Mammary epithelial cell (primary cell): ENCODE measurements at regions not wholly inside any gene's neighbourhood (a gene's known extent, or its start where the extent isn't known, plus 50 kb on each side); places are given as distances from the start of the nearest gene placed in this dataset.

ENCODE experiments used
- EZH2 ChIP-seq: IDR thresholded peaks from 2 replicates; pipeline ENCODE4 v1.6.1; 2012; ENCODE audit warnings: low read length, inconsistent platforms, borderline replicate concordance
- TF ChIP-seq, protein P1 (sequence below), 2 donors: IDR thresholded peaks in 1 of 2; conservative IDR thresholded peaks in 1 of 2; 2 replicates each; pipeline ENCODE4 v1.5.1; 2011 to 2012; ENCODE audit warnings: inconsistent platforms in 2 of 2, low read length in 2 of 2, mild to moderate bottlenecking in 2 of 2, control low read depth in 1 of 2, low read depth in 1 of 2; ENCODE audit not compliant: insufficient read depth in 1 of 2; ENCODE audit errors: extremely low read depth in 1 of 2

DNA sequence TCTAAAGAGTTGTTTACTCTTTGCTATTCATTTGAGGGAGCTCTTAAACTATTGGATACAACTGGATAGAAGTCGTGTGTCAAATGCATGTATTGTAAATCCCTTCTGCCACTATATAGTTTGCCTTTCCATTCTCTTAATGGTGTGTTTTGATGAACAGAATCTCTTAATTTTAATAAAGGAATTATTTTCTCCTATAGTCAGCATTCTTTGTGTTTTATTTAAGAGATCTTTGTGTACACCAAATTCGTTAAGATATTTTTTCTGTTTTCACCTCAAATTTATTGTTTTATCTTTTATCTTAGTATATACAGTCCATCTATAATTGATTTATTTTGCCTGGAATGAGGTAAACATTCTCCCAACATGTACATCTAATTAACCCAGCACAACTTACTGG, 551.5 kb upstream of the AGTR1 start:
- TF ChIP-seq, protein P1, sequence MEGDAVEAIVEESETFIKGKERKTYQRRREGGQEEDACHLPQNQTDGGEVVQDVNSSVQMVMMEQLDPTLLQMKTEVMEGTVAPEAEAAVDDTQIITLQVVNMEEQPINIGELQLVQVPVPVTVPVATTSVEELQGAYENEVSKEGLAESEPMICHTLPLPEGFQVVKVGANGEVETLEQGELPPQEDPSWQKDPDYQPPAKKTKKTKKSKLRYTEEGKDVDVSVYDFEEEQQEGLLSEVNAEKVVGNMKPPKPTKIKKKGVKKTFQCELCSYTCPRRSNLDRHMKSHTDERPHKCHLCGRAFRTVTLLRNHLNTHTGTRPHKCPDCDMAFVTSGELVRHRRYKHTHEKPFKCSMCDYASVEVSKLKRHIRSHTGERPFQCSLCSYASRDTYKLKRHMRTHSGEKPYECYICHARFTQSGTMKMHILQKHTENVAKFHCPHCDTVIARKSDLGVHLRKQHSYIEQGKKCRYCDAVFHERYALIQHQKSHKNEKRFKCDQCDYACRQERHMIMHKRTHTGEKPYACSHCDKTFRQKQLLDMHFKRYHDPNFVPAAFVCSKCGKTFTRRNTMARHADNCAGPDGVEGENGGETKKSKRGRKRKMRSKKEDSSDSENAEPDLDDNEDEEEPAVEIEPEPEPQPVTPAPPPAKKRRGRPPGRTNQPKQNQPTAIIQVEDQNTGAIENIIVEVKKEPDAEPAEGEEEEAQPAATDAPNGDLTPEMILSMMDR (conservative IDR thresholded peaks at IDR 0.05 in 1 of 2, IDR thresholded peaks at IDR 0.05 in 1 of 2; ENCODE audit: extremely low read depth in 1 of 2, insufficient read depth in 1 of 2, low read depth in 1 of 2, low read length in 2 of 2), result no peak
- TF ChIP-seq EZH2, result no peak
